ENCODE measurements at regions not wholly inside any gene's neighbourhood (a gene's known extent, or its start where the extent isn't known, plus 50 kb on each side); places are given as distances from the start of the nearest gene placed in this dataset.
"Not testable (repeated sequence)": the region's sequence is repeated elsewhere in the genome, so short reads cannot be mapped to it uniquely, and the experiment has no call there.

GRCh38 chr1:191438979-191439378 is 719.3 kb upstream of the RGS18 start:
- H3K27me3 Mint-ChIP-seq: no peaks in the 10 kb centered on the region
- H3K27ac Mint-ChIP-seq: no peak overlapping the region
- DNase-seq (ENCODE audit: low spot score): no peak
- peaks cover 27% of the 10 kb centered on the region for H3K36me3 Mint-ChIP-seq
- peaks cover 28% of the 10 kb centered on the region for H3K9me3 Mint-ChIP-seq
- no peak for ATAC-seq
- no peaks in the 10 kb centered on the region for H3K4me1 Mint-ChIP-seq (ENCODE audit: low read depth in 2 of 2)
- H3K4me3 Mint-ChIP-seq: no peak overlapping the region

GRCh38 chr1:191448279-191448678 is 710.0 kb upstream of the RGS18 start:
- Mint-ChIP-seq H3K9me3 (peaks cover 25% of the 10 kb centered on the region), H3K36me3 (peaks cover 13% of the 10 kb centered on the region)
- H3K27ac Mint-ChIP-seq; ATAC-seq; H3K27me3 Mint-ChIP-seq; DNase-seq (ENCODE audit: low spot score); H3K4me3 Mint-ChIP-seq; H3K4me1 Mint-ChIP-seq (ENCODE audit: low read depth in 2 of 2): not testable (repeated sequence)

- Mint-ChIP-seq H3K9me3 (peaks cover 13% of the 10 kb centered on the region), H3K36me3 (peaks cover under 1% of the 10 kb centered on the region), H3K4me1 (ENCODE audit: low read depth in 2 of 2) (no peaks in the 10 kb centered on the region), H3K4me3 (no peak overlapping the region), H3K27ac (no peak overlapping the region), H3K27me3 (no peaks in the 10 kb centered on the region)
- ATAC-seq (no peak), DNase-seq (ENCODE audit: low spot score) (no peak)
These were observed 705.7 kb upstream of the RGS18 start for GRCh38 chr1:191452586-191452985.

GRCh38 chr1:191453487-191453886 is 704.8 kb upstream of the RGS18 start:
- Mint-ChIP-seq H3K4me1 (ENCODE audit: low read depth in 2 of 2) (no peaks in the 10 kb centered on the region), H3K9me3 (peaks cover 13% of the 10 kb centered on the region), H3K27me3 (no peaks in the 10 kb centered on the region), H3K4me3 (no peak overlapping the region), H3K27ac (no peak overlapping the region), H3K36me3 (no peaks in the 10 kb centered on the region)
- ATAC-seq: no peak
- no peak for DNase-seq (ENCODE audit: low spot score)

- Mint-ChIP-seq H3K4me3 (no peak overlapping the region), H3K4me1 (ENCODE audit: low read depth in 2 of 2) (no peaks in the 10 kb centered on the region), H3K27me3 (no peaks in the 10 kb centered on the region), H3K36me3 (peaks cover 4% of the 10 kb centered on the region), H3K9me3 (peaks cover 16% of the 10 kb centered on the region), H3K27ac (no peak overlapping the region)
- no peak for ATAC-seq
- no peak for DNase-seq (ENCODE audit: low spot score)
These were observed 700.4 kb upstream of the RGS18 start for GRCh38 chr1:191457889-191458288.

GRCh38 chr1:191460234-191460633 is 698.0 kb upstream of the RGS18 start:
- H3K36me3 Mint-ChIP-seq: peaks cover 8% of the 10 kb centered on the region
- no peaks in the 10 kb centered on the region for H3K27me3 Mint-ChIP-seq
- no peak overlapping the region for H3K27ac Mint-ChIP-seq
- no peak for ATAC-seq
- H3K4me1 Mint-ChIP-seq (ENCODE audit: low read depth in 2 of 2): no peaks in the 10 kb centered on the region
- H3K9me3 Mint-ChIP-seq: peaks cover 22% of the 10 kb centered on the region
- no peak for DNase-seq (ENCODE audit: low spot score)
- H3K4me3 Mint-ChIP-seq: no peak overlapping the region

- Mint-ChIP-seq H3K27ac (no peak overlapping the region), H3K27me3 (no peaks in the 10 kb centered on the region), H3K4me1 (ENCODE audit: low read depth in 2 of 2) (no peaks in the 10 kb centered on the region), H3K4me3 (no peak overlapping the region), H3K9me3 (peaks cover 8% of the 10 kb centered on the region), H3K36me3 (no peaks in the 10 kb centered on the region)
- ATAC-seq (no peak), DNase-seq (ENCODE audit: low spot score) (no peak)
These were observed 674.3 kb upstream of the RGS18 start for GRCh38 chr1:191483988-191484387.

GRCh38 chr1:191490303-191490702 is 668.0 kb upstream of the RGS18 start:
- no peaks in the 10 kb centered on the region for H3K27me3 Mint-ChIP-seq
- peaks cover 18% of the 10 kb centered on the region for H3K9me3 Mint-ChIP-seq
- no peak overlapping the region for H3K4me3 Mint-ChIP-seq
- no peak overlapping the region for H3K27ac Mint-ChIP-seq
- no peak for ATAC-seq
- peaks cover 4% of the 10 kb centered on the region for H3K36me3 Mint-ChIP-seq
- no peaks in the 10 kb centered on the region for H3K4me1 Mint-ChIP-seq (ENCODE audit: low read depth in 2 of 2)
- DNase-seq (ENCODE audit: low spot score): no peak

- Mint-ChIP-seq H3K9me3 (peaks cover 17% of the 10 kb centered on the region), H3K27me3 (no peaks in the 10 kb centered on the region), H3K4me1 (ENCODE audit: low read depth in 2 of 2) (no peaks in the 10 kb centered on the region), H3K27ac (no peak overlapping the region), H3K4me3 (no peak overlapping the region), H3K36me3 (peaks cover 4% of the 10 kb centered on the region)
- ATAC-seq (no peak), DNase-seq (ENCODE audit: low spot score) (no peak)
These were observed 663.2 kb upstream of the RGS18 start for GRCh38 chr1:191495040-191495439.

GRCh38 chr1:191498318-191498717 is 659.9 kb upstream of the RGS18 start:
- no peaks in the 10 kb centered on the region for H3K4me1 Mint-ChIP-seq (ENCODE audit: low read depth in 2 of 2)
- no peak overlapping the region for H3K4me3 Mint-ChIP-seq
- DNase-seq (ENCODE audit: low spot score): no peak
- peaks cover 9% of the 10 kb centered on the region for H3K9me3 Mint-ChIP-seq
- H3K27ac Mint-ChIP-seq: no peak overlapping the region
- no peaks in the 10 kb centered on the region for H3K36me3 Mint-ChIP-seq
- H3K27me3 Mint-ChIP-seq: no peaks in the 10 kb centered on the region
- no peak for ATAC-seq

- Mint-ChIP-seq H3K36me3 (no peaks in the 10 kb centered on the region), H3K4me3 (no peak overlapping the region), H3K27me3 (no peaks in the 10 kb centered on the region), H3K9me3 (peaks cover 8% of the 10 kb centered on the region), H3K27ac (no peak overlapping the region), H3K4me1 (ENCODE audit: low read depth in 2 of 2) (no peaks in the 10 kb centered on the region)
- DNase-seq (ENCODE audit: low spot score) (no peak), ATAC-seq (no peak)
These were observed 659.4 kb upstream of the RGS18 start for GRCh38 chr1:191498825-191499224.

GRCh38 chr1:191504999-191505398 is 653.3 kb upstream of the RGS18 start:
- ATAC-seq: no peak
- no peaks in the 10 kb centered on the region for H3K27me3 Mint-ChIP-seq
- H3K27ac Mint-ChIP-seq: no peak overlapping the region
- no peak overlapping the region for H3K4me3 Mint-ChIP-seq
- H3K4me1 Mint-ChIP-seq (ENCODE audit: low read depth in 2 of 2): no peaks in the 10 kb centered on the region
- H3K9me3 Mint-ChIP-seq: peaks cover 10% of the 10 kb centered on the region
- H3K36me3 Mint-ChIP-seq: no peaks in the 10 kb centered on the region
- DNase-seq (ENCODE audit: low spot score): no peak

- Mint-ChIP-seq H3K27me3 (no peaks in the 10 kb centered on the region), H3K36me3 (no peaks in the 10 kb centered on the region), H3K4me3 (no peak overlapping the region), H3K9me3 (peaks cover 13% of the 10 kb centered on the region), H3K4me1 (ENCODE audit: low read depth in 2 of 2) (no peaks in the 10 kb centered on the region), H3K27ac (no peak overlapping the region)
- ATAC-seq (no peak), DNase-seq (ENCODE audit: low spot score) (no peak)
These were observed 650.0 kb upstream of the RGS18 start for GRCh38 chr1:191508239-191508638.

- not testable (repeated sequence) for H3K36me3 Mint-ChIP-seq, ATAC-seq, H3K27ac Mint-ChIP-seq
These were observed 646.8 kb upstream of the RGS18 start for GRCh38 chr1:191511480-191511879.

GRCh38 chr1:191517826-191518225 is 640.4 kb upstream of the RGS18 start:
- no peak for ATAC-seq
- Mint-ChIP-seq H3K27ac (no peak overlapping the region), H3K4me3 (no peak overlapping the region), H3K9me3 (peaks cover 8% of the 10 kb centered on the region), H3K36me3 (peaks cover 5% of the 10 kb centered on the region), H3K27me3 (no peaks in the 10 kb centered on the region), H3K4me1 (ENCODE audit: low read depth in 2 of 2) (no peaks in the 10 kb centered on the region)
- no peak for DNase-seq (ENCODE audit: low spot score)

More at GRCh38 chr1:191511480-191511879, 646.8 kb upstream of the RGS18 start:
- H3K9me3 Mint-ChIP-seq: peaks cover 11% of the 10 kb centered on the region
- not testable (repeated sequence) for H3K4me3 Mint-ChIP-seq; DNase-seq (ENCODE audit: low spot score); H3K27me3 Mint-ChIP-seq; H3K4me1 Mint-ChIP-seq (ENCODE audit: low read depth in 2 of 2)

Measured in natural killer cell treated with Interleukin-12 subunit alpha and Interleukin-12 subunit beta and Interleukin-15 and Interleukin-18, amount 100 ng/mL, for 72 hours (primary cell).